ENCODE measurements at regions not wholly inside any gene's neighbourhood (a gene's known extent, or its start where the extent isn't known, plus 50 kb on each side); places are given as distances from the start of the nearest gene placed in this dataset.
"Not testable (repeated sequence)": the region's sequence is repeated elsewhere in the genome, so short reads cannot be mapped to it uniquely, and the experiment has no call there.

DNA sequence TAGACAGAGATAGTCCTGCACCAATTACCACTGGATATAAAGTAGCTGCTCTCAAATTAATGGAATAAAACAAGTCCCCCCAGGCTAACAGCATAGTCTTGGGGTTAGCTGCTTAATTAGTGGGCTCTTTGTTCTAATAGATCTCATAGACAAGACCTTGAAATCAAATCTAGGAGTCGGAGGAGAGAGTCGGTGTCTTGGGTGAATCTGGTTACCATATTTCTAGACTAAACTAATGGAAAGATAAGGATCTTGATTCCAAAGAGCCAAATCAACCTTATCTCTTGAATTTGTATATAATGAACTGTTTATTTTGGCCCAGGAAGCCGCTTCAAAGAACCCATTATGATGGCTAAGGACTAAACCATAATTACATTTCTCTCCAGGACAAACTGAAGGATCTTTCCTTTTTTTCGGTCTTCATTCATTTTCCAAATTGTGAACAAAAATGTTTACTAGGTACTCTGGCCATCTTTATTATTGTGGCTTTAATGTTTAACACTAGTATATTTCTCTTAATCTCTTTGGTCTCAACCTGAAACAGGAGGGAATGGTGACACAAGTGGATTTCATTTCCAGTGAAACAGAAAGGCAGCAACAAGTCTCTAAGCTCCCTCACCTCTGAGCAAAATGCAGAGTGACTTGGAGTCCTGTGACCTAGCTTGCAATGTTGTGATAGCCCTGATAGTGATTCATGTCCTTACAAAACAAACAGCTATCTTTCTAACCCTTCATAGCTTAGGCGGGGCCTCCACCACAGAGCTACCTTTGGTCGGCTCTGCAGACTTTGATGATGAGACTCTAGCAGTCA is 137.9 kb upstream of the PARD3B start:
- TF ChIP-seq, protein P1, sequence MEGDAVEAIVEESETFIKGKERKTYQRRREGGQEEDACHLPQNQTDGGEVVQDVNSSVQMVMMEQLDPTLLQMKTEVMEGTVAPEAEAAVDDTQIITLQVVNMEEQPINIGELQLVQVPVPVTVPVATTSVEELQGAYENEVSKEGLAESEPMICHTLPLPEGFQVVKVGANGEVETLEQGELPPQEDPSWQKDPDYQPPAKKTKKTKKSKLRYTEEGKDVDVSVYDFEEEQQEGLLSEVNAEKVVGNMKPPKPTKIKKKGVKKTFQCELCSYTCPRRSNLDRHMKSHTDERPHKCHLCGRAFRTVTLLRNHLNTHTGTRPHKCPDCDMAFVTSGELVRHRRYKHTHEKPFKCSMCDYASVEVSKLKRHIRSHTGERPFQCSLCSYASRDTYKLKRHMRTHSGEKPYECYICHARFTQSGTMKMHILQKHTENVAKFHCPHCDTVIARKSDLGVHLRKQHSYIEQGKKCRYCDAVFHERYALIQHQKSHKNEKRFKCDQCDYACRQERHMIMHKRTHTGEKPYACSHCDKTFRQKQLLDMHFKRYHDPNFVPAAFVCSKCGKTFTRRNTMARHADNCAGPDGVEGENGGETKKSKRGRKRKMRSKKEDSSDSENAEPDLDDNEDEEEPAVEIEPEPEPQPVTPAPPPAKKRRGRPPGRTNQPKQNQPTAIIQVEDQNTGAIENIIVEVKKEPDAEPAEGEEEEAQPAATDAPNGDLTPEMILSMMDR (IDR thresholded peaks at IDR 0.05; ENCODE audit: borderline replicate concordance, insufficient read depth, low read depth, low read length), result no peak
- no peak overlapping the region for H3K4me3 ChIP-seq (ENCODE audit: low read depth, low read length)

DNA sequence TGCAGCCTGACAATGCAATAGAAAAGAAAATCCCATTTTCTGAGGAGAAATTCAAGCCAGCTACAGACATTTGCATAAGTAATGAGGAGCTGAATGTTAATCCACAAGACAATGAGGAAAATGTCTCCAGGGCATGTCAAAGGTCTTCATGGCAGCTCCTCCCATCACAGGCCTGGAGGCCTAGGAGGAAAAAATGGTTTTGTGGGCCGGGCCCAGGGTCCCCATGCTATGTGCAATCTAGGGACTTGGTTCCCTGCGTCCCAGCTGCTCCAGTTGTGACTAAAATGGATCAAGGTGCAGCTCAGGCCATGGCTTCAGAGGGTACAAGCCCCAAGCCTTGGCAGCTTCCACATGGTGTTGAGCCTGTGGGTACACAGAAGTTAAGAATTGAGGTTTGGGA is 132.5 kb upstream of the PARD3B start:
- H3K4me3 ChIP-seq (ENCODE audit: low read depth, low read length), result not testable (repeated sequence)

DNA sequence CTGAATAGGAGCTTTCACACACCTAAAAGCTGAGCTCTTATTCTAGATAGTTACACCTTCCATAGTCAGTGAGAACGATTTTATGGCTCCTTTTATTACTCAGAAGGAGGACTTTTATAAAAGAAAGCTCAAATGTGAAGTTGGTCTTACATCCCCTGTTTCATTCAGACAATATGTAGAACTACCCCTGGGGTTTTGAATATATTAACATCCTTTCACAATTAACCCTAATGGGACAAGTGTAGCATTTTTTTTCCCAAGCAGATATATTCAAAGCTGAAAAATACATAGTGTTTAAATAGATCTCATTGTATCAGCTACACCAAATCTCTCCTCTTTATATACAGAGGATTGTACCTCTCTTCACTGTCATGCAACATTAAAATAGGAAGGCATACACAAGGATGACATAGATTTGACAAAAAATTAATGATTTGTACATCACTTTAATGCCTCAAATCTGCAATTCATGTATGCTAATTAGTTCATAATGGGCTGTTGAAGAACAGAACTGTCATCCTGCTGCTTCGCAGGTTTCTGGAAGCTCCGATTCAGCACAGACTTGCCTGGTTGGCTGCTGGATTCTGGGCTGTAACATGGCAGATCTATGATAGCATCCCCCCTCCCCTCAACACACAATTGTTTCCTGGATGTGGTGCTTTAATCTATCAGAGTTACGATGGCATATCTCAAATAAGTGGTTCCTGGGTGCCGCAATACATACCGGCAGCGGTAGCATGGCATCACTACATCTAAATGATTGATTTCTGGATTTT is 129.7 kb upstream of the PARD3B start:
- TF ChIP-seq, protein P1 (IDR thresholded peaks at IDR 0.05; ENCODE audit: borderline replicate concordance, insufficient read depth, low read depth, low read length), result no peak
- no peak overlapping the region for H3K4me3 ChIP-seq (ENCODE audit: low read depth, low read length)

DNA sequence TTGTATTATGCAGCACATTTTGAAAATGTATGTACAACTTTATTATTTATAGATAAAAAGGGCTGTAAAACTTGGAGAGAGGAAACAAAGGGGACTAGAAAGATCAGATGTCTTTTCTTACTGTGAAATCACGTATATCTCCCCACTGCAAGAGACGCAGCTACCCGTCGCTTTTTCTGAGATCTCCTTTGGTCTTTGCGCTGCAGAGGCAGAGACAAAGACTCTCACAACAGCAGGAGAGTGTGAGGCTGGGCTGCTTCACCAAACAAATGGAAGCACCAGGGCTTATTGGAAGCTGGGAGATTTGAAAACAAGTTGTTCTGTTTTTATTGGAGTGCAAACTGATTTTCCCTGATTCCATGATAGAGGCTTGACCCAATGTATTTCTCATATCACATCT is 129.0 kb upstream of the PARD3B start:
- TF ChIP-seq, protein P1 (IDR thresholded peaks at IDR 0.05; ENCODE audit: borderline replicate concordance, insufficient read depth, low read depth, low read length), result no peak
- H3K4me3 ChIP-seq (ENCODE audit: low read depth, low read length), result no peak overlapping the region

DNA sequence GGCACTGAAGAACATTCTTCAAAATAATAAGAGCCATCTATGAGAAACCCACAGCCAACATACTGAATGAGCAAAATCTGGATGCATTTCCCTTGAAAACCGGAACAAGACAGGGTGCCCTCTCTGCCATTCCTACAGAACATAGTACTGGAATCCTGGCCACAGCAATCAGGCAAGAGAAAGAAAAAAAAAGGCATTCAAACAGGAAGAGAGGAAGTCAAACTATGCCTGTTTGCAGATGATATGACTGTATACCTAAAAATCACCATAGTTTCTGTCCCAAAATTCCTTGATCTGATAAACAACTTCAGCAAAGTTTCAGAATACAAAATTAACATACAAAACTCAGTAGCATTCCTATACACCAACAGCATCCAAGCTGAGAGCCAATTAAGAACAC is 119.5 kb upstream of the PARD3B start:
- TF ChIP-seq, protein P1 (IDR thresholded peaks at IDR 0.05; ENCODE audit: borderline replicate concordance, insufficient read depth, low read depth, low read length), result no peak
- H3K4me3 ChIP-seq (ENCODE audit: low read depth, low read length), result no peak overlapping the region

DNA sequence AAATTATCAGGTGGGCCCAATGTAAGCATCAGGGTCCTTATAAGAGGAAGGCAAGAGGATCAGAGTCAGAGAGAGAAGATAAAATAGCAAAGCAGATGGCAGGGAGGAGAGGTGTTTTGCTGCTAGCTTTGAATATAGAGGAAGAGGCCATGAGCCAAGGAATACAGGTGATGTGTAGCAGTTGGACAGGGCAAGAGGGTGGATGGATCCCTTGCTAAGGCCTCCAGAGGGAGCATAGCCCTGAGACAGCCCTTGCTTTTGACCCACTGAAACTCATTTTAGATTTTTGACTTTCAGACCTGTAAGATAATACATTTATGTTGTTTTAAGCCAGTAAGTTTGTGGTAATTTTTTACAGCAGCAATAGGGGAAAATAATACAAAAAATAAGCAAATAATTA is 116.6 kb upstream of the PARD3B start:
- TF ChIP-seq, protein P1 (IDR thresholded peaks at IDR 0.05; ENCODE audit: borderline replicate concordance, insufficient read depth, low read depth, low read length), result no peak
- no peak overlapping the region for H3K4me3 ChIP-seq (ENCODE audit: low read depth, low read length)

DNA sequence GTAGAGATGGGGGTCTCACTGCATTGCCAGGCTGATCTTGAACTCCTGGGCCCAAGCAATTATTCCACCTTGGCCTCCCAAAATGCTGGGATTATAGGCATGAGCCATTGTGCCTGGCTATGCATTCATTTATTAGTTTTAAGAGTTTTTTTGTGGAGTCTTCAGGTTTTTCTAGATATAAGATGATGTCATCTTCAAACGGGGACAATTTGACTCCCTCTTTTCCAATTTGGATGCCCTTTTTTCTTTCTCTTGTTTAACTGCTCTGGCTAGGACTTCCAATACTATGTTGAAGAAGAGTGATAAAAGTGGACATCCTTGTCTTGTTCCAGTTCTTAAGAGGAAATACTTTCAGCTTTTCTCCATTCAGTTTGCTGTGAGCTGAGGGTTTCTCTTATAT is 113.7 kb upstream of the PARD3B start:
- TF ChIP-seq, protein P1 (IDR thresholded peaks at IDR 0.05; ENCODE audit: borderline replicate concordance, insufficient read depth, low read depth, low read length), result no peak
- H3K4me3 ChIP-seq (ENCODE audit: low read depth, low read length), result no peak overlapping the region

Data from GM12875 (cell line).